Upper lobe of left lung (tissue), 6 donors: ENCODE measurements at regions not wholly inside any gene's neighbourhood (a gene's known extent, or its start where the extent isn't known, plus 50 kb on each side); places are given as distances from the start of the nearest gene placed in this dataset.

Source experiments
- ATAC-seq, 2 donors: fragments of 200-7000 bp; cut with Tn5 transposase; one replicate each; pipeline ENCODE4 v1.9.1; 2022; ENCODE audit warnings: mild to moderate bottlenecking in 2 of 2, moderate library complexity in 2 of 2; ENCODE audit not compliant: low FRiP score in 2 of 2
- DNase-seq, 2 donors: peaks; one replicate each; pipeline ENCODE4 v3.0.0-alpha.2; 2019 to 2020
- H3K27ac ChIP-seq, 4 donors: fragments of 200-600 bp; sonication (generic); one replicate each; pipeline ENCODE4 v1.5.1; 2016 to 2019
- H3K27me3 ChIP-seq, 4 donors: fragments of 200-600 bp; sonication (generic); one replicate each; pipeline ENCODE4 v1.5.1; 2017 to 2019
- H3K36me3 ChIP-seq, 4 donors: fragments of 200-600 bp; sonication (generic); one replicate each; pipeline ENCODE4 v1.5.1; 2016 to 2019
- H3K4me1 ChIP-seq, 4 donors: fragments of 200-600 bp; sonication (generic); one replicate each; pipeline ENCODE4 v1.5.1; 2018 to 2019
- H3K4me3 ChIP-seq, 4 donors: fragments of 200-600 bp; sonication (generic); one replicate each; pipeline ENCODE4 v1.5.1; 2017 to 2019; ENCODE audit warnings: mild to moderate bottlenecking in 2 of 4, moderate library complexity in 1 of 4
- H3K9me3 ChIP-seq, 4 donors: fragments of 200-600 bp; sonication (generic); one replicate each; pipeline ENCODE4 v1.5.1; 2018 to 2019
- CTCF ChIP-seq, 6 experiments: fragments of 450-650 bp in 4 of 6; fragments of 200-600 bp in 2 of 6; sonication (generic) in 2 of 6; IDR thresholded peaks; one replicate each; pipeline ENCODE4 v1.5.1; 2016 to 2019; ENCODE audit warnings: antibody characterized with exemption in 6 of 6
- EP300 ChIP-seq, 4 donors: sonication (generic); formaldehyde crosslinking; IDR thresholded peaks; one replicate each; pipeline ENCODE4 v1.5.1; 2017; ENCODE audit warnings: antibody characterized with exemption in 4 of 4, control low read depth in 2 of 4
- POLR2A ChIP-seq, 4 donors: fragments of 450-650 bp; IDR thresholded peaks; one replicate each; pipeline ENCODE4 v1.5.1; 2016 to 2017; ENCODE audit warnings: antibody characterized with exemption in 4 of 4, mild to moderate bottlenecking in 2 of 4
- POLR2AphosphoS5 ChIP-seq, 2 donors: sonication (generic); formaldehyde crosslinking; IDR thresholded peaks; one replicate each; pipeline ENCODE4 v1.5.1; 2017; ENCODE audit warnings: antibody characterized with exemption in 2 of 2
- WGBS, 2 donors: methylation state at CpG; one replicate each; pipeline ENCODE4 v1.1.5; 2017 to 2018; 5-methylcytosine and 5-hydroxymethylcytosine counted together
- donor health status: DM: no; HTN: no; CAD: no; lungs with moderate emphysema.
- donor health status: DM: no; HTN: yes; CAD: no; lungs with severe emphysema.

- Histone ChIP-seq H3K4me3 (no peak overlapping the region), H3K36me3 (no peaks in the 10 kb centered on the region), H3K9me3 (peaks cover 0 to 5% (median 0%) of the 10 kb centered on the region in 4 donors), H3K27me3 (no peaks in the 10 kb centered on the region), H3K27ac (no peak overlapping the region), H3K4me1 (no peaks in the 10 kb centered on the region)
- no peak for DNase-seq
- 90 to 92% methylated on average over 5 of the region's 5 CpGs for WGBS, 2 donors
- no peak for TF ChIP-seq POLR2AphosphoS5 (IDR thresholded peaks at IDR 0.05)
- no peak for TF ChIP-seq POLR2A (IDR thresholded peaks at IDR 0.05)
- no peak for TF ChIP-seq EP300 (IDR thresholded peaks at IDR 0.05)
- TF ChIP-seq CTCF (IDR thresholded peaks at IDR 0.05): no peak
- no peak for ATAC-seq
These were observed 928.1 kb downstream of the PDHA2 start for GRCh38 chr4:96767815-96768480.

DNA sequence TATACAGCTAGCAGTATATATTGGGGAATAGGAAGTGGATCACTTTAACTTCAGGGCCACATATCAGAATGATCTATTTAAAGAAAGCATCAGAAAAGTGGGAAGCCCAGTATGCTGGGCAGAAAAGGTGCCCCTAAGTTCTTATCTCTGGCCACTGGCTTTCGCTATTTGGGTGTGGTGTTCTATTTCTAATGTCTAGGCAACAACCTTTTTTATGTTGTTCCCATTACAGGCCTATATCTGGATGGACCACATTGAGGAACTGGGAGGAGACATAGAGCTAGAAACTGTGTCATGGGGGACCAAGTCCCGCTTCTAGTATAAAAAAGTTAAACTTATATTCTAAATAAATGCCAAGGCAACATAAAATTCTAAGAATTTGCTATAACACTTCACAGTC is 935.6 kb downstream of the PDHA2 start:
- H3K4me1 ChIP-seq: no peaks in the 10 kb centered on the region
- H3K27me3 ChIP-seq: no peaks in the 10 kb centered on the region
- H3K9me3 ChIP-seq: no peaks in the 10 kb centered on the region
- DNase-seq (no peak), ATAC-seq (no peak)
- no peak overlapping the region for H3K27ac ChIP-seq
- H3K36me3 ChIP-seq: no peaks in the 10 kb centered on the region
- TF ChIP-seq POLR2A (IDR thresholded peaks at IDR 0.05): no peak
- no peak for TF ChIP-seq POLR2AphosphoS5 (IDR thresholded peaks at IDR 0.05)
- TF ChIP-seq EP300 (IDR thresholded peaks at IDR 0.05): no peak
- no peak for TF ChIP-seq CTCF (IDR thresholded peaks at IDR 0.05)
- 81 to 86% methylated on average over 2 of the region's 2 CpGs for WGBS, 2 donors
- no peak overlapping the region for H3K4me3 ChIP-seq

GRCh38 chr4:96776920-96777527 is 937.1 kb downstream of the PDHA2 start:
- no peak overlapping the region for H3K27ac ChIP-seq
- WGBS, 2 donors: 77 to 80% methylated on average over 2 of the region's 2 CpGs
- H3K27me3 ChIP-seq: no peaks in the 10 kb centered on the region
- H3K4me3 ChIP-seq: no peak overlapping the region
- DNase-seq (no peak), ATAC-seq (no peak)
- H3K4me1 ChIP-seq: no peaks in the 10 kb centered on the region
- no peaks in the 10 kb centered on the region for H3K36me3 ChIP-seq
- TF ChIP-seq POLR2AphosphoS5 (IDR thresholded peaks at IDR 0.05): no peak
- TF ChIP-seq CTCF (IDR thresholded peaks at IDR 0.05): no peak
- TF ChIP-seq EP300 (IDR thresholded peaks at IDR 0.05): no peak
- TF ChIP-seq POLR2A (IDR thresholded peaks at IDR 0.05): no peak
- no peaks in the 10 kb centered on the region for H3K9me3 ChIP-seq

GRCh38 chr4:96784336-96784735 is 944.4 kb downstream of the PDHA2 start:
- DNase-seq (no peak), ATAC-seq (no peak)
- Histone ChIP-seq H3K27ac (no peak overlapping the region), H3K4me1 (no peaks in the 10 kb centered on the region), H3K4me3 (no peak overlapping the region), H3K27me3 (no peaks in the 10 kb centered on the region), H3K36me3 (no peaks in the 10 kb centered on the region), H3K9me3 (no peaks in the 10 kb centered on the region)
- 78 to 81% methylated on average over 4 of the region's 4 CpGs for WGBS, 2 donors
- TF ChIP-seq POLR2A (IDR thresholded peaks at IDR 0.05) (no peak), CTCF (IDR thresholded peaks at IDR 0.05) (no peak), POLR2AphosphoS5 (IDR thresholded peaks at IDR 0.05) (no peak), EP300 (IDR thresholded peaks at IDR 0.05) (no peak)

DNA sequence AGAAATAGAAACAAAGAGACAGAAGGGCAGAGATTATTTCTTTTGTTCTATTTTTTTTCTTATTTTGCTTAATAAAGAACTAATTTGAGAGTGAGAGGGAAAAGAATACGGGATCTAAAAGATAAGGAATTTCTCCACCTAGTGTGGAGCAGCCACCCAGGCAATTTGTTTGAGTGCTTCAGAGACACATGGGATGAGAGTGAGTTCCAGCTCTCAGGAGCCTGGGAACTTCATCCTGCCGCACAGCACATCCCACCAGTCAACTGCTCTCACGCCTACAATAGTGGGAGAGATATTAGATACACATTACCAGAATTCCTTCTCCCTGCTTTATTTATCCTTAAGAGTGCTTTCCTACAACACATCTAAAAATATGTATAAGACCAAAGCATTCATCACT is 946.4 kb downstream of the PDHA2 start:
- 47 to 51% methylated on average over 3 of the region's 3 CpGs for WGBS, 2 donors
- no peak for TF ChIP-seq POLR2AphosphoS5 (IDR thresholded peaks at IDR 0.05)
- no peak for TF ChIP-seq POLR2A (IDR thresholded peaks at IDR 0.05)
- TF ChIP-seq CTCF (IDR thresholded peaks at IDR 0.05): no peak
- TF ChIP-seq EP300 (IDR thresholded peaks at IDR 0.05): no peak
- Histone ChIP-seq H3K27me3 (no peaks in the 10 kb centered on the region), H3K36me3 (no peaks in the 10 kb centered on the region), H3K4me3 (no peak overlapping the region), H3K9me3 (no peaks in the 10 kb centered on the region), H3K4me1 (no peaks in the 10 kb centered on the region), H3K27ac (no peak overlapping the region)
- DNase-seq: no peak
- no peak for ATAC-seq
